Neural progenitor cell (in vitro differentiated cells): ENCODE measurements at regions not wholly inside any gene's neighbourhood (a gene's known extent, or its start where the extent isn't known, plus 50 kb on each side); places are given as distances from the start of the nearest gene placed in this dataset.

Experiments
- EZH2 ChIP-seq: fragments of 200-600 bp; sonication (generic); IDR thresholded peaks from 2 replicates; pipeline ENCODE4 v1.6.1; 2017; ENCODE audit warnings: antibody characterized with exemption, mild to moderate bottlenecking, moderate library complexity
- EZH2phosphoT487 ChIP-seq: fragments of 200-600 bp; sonication (generic); IDR thresholded peaks from 2 replicates; pipeline ENCODE4 v1.6.1; 2017; ENCODE audit warnings: antibody characterized with exemption
- TF ChIP-seq, protein P1 (sequence below): fragments of 200-600 bp; sonication (generic); IDR thresholded peaks from 2 replicates; pipeline ENCODE4 v1.5.1; 2017; ENCODE audit warnings: antibody characterized with exemption, mild to moderate bottlenecking

DNA sequence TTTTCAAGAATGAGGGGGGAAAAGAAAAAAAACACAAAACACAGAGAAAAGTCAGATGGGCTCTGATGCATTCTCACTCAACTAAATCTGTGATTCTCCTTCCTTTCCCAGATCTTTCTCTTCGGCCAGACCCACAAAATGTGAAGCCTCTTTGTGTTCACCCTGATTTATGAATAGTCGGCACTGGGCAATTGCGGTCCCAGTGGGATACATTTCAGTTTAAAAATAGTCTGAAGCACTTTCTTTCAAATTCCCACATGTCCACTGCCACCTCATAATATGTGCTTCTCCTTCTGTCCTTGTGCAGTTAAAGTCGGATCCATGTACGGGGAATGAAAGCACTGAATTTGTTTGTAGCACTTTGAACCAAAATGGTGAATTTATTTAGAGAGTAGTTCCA is 995.4 kb upstream of the WWC1 start:
- TF ChIP-seq, protein P1, sequence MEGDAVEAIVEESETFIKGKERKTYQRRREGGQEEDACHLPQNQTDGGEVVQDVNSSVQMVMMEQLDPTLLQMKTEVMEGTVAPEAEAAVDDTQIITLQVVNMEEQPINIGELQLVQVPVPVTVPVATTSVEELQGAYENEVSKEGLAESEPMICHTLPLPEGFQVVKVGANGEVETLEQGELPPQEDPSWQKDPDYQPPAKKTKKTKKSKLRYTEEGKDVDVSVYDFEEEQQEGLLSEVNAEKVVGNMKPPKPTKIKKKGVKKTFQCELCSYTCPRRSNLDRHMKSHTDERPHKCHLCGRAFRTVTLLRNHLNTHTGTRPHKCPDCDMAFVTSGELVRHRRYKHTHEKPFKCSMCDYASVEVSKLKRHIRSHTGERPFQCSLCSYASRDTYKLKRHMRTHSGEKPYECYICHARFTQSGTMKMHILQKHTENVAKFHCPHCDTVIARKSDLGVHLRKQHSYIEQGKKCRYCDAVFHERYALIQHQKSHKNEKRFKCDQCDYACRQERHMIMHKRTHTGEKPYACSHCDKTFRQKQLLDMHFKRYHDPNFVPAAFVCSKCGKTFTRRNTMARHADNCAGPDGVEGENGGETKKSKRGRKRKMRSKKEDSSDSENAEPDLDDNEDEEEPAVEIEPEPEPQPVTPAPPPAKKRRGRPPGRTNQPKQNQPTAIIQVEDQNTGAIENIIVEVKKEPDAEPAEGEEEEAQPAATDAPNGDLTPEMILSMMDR: no peak
- TF ChIP-seq EZH2 (no peak), EZH2phosphoT487 (no peak)
